ENCODE measurements at regions not wholly inside any gene's neighbourhood (a gene's known extent, or its start where the extent isn't known, plus 50 kb on each side); places are given as distances from the start of the nearest gene placed in this dataset.
"Not testable (repeated sequence)": the region's sequence is repeated elsewhere in the genome, so short reads cannot be mapped to it uniquely, and the experiment has no call there.

DNA sequence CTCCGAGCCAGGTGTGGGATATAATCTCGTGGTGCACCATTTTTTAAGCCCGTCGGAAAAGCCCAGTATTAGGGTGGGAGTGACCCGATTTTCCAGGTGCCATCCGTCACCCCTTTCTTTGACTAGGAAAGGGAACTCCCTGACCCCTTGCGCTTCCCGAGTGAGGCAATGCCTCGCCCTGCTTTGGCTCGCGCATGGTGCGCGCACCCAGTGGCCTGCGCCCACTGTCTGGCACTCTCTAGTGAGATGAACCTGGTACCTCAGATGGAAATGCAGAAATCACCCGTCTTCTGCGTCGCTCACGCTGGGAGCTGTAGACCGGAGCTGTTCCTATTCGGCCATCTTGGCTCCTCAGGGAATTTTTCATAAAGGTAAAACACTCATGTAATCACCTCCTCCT lies 63.9 kb downstream of the RWDD3 start:
- DNase-seq; intact Hi-C loops (cut with DNase I): not testable (repeated sequence)

DNA sequence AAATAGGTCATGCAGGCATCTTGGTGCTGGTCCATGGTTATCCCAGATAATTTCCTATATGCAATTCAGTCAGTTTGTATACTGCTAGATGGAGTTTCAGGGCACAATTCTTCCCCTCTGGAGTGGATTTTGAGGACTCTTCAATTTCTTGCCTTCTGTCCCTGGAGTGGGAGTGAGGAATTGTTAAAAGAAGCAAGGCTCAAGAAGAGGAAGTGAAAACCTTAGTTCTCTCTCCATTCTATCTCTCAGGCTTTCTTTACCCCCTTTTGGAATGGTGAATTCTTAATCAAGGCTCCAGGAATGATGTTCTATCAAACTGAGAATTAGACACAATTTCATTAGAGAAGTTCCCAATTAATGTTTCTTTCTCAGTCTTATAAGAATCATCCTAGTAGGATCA lies 67.1 kb downstream of the RWDD3 start:
- DNase-seq = no peak
- intact Hi-C loops (cut with DNase I) = no loop called here

DNA sequence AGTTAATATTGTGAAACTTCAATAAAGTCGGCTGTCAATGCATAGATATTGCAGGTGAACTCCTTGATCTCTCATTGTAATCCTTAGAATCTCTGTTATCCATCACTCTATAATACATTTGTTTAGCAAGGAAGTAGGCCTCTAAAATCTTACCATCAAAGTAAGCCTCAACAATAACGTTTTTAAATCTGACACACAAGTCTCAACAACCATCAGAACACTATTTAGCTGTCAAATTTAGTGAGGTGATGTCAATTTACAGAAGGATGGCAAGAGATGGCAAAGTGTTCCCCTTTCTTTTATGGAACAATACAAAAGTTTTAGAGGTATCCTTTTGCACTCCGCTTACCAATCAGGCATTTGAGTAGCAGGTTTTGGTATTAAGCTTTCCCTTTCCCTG lies 67.6 kb downstream of the RWDD3 start:
- DNase-seq = no peak
- intact Hi-C loops (cut with DNase I) = no loop called here

DNA sequence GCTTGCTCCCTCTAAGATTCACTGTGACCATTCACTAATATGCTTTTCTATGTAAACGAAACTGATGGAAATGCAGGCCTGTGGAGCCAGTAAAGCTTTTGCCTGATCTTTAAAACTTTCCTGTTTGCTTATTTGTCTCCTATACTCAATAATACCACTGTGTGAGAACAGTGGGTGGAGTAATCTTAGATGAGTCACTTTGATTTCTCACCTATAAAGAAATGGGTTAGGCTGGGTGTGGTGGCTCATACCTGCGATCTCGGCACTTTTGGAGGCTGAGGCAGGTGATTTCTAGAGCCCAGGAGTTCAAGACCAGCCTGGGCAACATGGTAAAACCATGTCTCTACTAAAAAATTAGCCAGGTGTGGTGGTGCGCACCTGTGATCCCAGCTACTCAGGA lies 70.8 kb downstream of the RWDD3 start:
- no peak for DNase-seq
- intact Hi-C loops (cut with DNase I) = loop anchor here (5.0 kb wide), 1 partner anchor 162 kb away; no protein-coding TSS in a partner anchor

DNA sequence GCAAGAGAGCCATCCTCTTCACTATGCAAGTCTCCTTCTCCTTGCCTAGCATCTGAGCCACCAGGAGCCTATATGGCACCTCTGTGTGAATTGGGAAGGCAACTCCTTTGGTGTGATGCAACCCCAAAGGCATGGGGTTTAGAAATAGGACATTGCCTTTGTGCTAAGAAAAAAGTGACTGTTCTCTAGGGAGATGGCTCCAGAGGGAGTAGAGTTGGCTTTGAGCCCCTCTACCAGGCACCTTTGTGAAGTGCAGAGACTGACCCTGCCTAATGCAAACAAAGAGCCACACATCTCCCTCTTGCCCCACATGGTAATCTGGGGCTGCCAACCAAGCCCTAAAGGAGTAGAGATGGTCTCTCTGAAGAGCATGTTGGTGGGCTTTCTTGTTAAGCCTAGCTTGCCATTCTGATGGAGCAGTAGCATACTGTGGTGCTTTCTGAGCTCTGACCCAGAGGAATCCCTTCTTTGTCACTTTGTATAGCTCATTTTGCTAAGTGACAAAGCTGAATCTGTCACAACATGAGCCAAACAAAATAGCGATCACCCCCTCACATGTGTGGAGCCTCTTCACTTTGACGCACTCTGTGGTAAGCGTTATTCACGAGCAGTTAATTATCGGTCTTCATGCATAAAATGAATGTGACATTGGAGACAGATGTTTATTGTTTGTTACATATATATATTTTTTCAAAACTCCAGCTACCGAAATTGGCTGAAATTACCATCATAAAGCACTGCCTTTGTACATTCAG lies 74.4 kb downstream of the RWDD3 start:
- DNase-seq = no peak
- intact Hi-C loops (cut with DNase I) = loop anchor here (5.0 kb wide), 1 partner anchor 159 kb away; no protein-coding TSS in a partner anchor

DNA sequence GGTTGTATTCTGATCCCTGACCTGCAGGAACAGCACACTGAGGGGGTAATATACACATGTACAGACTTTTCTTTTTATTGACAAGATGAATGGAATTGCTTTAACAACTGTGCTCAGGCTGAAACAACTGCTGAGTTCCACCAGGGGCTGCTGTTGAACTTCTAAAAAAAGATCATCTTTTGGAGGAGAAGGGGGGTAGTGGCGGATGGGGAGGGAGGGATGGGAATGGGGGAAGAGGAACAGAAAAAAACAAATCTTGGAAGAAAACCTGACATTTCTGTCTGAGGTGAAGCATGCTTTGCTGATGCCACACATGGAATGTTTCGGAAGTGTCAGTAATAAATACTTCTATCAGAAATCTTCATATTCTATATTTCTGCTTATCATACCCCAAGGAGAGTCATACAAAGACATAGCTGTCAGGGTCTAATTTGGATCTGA lies 75.0 kb downstream of the RWDD3 start:
- peak in 38 of 42 donors; percentile 8 to 80 (median 48) for DNase-seq
- intact Hi-C loops (cut with DNase I) = loop anchor here (5.0 kb wide), 1 partner anchor 158 kb away; no protein-coding TSS in a partner anchor

DNA sequence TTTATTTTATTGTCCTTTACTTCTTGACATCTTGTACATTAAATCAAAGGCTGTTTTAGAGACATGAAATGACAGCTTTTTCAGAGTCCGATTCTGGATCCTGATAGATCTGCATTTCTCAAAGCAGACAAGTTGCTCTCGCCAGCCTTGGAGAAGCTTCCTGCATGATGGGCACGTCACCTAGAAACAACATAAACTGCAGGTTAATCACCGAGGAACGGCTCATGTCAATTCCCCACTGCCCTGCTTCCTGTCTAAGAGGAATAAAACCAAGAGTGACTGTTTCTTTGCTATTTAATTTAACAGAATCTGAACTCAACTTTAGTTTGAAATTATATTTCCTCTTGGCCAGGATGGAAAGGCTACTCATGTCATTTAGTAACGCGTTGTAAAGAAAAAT lies 77.0 kb downstream of the RWDD3 start:
- DNase-seq = no peak
- intact Hi-C loops (cut with DNase I) = no loop called here

DNA sequence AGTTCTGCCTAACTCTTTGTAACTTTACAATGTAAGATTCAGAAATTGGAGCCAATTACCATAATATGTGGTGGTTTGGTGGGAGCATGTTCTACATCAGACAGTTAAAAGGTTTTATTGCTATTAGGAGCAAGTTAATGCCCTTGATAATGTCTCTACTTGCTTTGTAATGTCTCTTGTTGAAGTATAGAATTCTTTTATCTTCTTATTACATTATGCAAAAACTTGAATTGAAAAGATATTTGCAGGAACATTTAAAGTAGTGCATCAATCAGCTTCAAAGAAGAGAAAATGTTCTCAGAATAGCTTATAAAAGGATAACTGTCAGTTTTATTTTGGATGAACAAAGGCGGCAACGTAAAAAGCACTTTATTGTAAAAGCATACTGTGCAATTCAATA lies 77.8 kb downstream of the RWDD3 start:
- no peak for DNase-seq
- intact Hi-C loops (cut with DNase I) = no loop called here

DNA sequence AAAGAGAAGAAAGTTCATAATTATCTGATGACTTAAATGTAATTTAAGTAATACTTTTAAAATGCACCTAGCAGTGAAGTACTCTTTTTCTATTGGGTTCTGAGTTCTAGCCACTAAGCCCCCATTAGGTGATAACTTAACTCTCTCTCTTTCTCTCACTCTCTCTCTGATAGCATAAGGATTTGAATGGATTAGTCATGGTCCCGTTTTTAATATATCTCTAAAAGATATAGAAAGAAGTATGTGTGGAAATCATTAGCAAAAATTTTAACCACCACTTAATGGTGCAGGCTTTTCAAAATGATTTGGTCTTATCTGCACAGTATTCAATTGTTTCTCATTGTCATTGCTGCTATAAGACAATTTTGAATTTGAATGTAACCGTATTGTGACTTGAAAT lies 78.2 kb downstream of the RWDD3 start:
- intact Hi-C loops (cut with DNase I) = no loop called here
- DNase-seq = no peak

DNA sequence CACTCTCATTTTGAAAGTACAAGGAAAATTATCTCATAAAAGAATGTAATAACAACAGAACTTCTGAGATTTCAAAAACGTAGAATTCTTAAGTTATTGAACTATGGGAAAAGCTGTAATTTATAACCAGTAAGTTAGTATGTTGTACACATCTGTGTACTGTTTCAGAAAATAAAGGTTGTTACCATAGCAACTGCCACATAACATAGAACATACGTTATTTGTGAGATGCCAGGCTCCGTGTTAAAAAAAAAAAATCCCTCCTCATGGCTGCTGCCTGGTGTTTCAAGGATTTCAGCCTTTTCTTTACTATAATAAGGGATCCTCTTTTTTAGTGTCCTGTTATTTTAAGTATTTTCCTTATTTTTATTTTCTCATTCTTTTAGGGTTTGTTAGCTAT lies 79.5 kb downstream of the RWDD3 start:
- intact Hi-C loops (cut with DNase I) = no loop called here
- DNase-seq = no peak

DNA sequence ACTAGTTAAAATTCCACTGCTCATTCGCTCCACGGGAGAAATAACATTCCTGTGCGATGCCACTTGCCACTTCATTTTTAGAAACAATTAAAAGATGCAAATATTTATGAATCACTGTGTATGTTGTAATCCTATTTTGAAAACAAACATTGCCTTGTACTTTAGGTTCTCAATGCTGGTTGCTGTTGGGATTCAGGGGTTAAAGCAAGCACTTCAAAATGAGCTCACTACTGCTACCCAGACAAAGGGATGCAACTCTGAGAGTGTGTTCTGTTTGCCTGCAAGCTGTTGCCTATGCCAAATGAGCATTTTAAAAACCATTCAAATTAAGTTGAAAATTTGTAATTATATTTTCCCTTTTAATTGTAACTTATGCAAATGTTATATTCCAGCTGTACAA lies 87.5 kb downstream of the RWDD3 start:
- intact Hi-C loops (cut with DNase I) = no loop called here
- DNase-seq = peak in 5 of 42 donors; percentile 9 to 37 (median 23)

DNA sequence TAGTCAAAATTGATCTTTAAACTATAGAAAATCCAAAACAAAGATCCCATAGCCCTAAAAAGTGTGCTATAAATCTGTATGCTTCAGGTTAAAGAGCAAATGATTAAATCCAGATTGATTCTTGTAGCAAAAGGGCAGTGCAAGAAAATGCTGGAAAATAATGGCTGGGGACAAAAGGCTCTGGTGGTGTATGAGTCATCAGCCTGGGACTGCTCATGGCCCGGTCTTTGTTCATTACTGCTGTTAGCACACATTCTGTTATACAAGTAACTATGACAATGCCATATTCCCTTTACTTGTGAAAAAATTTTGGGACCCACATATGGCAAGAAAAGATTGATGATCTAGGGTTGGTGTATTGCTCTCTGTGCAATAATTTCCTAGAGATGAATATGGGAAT lies 89.1 kb downstream of the RWDD3 start:
- intact Hi-C loops (cut with DNase I) = no loop called here

DNA sequence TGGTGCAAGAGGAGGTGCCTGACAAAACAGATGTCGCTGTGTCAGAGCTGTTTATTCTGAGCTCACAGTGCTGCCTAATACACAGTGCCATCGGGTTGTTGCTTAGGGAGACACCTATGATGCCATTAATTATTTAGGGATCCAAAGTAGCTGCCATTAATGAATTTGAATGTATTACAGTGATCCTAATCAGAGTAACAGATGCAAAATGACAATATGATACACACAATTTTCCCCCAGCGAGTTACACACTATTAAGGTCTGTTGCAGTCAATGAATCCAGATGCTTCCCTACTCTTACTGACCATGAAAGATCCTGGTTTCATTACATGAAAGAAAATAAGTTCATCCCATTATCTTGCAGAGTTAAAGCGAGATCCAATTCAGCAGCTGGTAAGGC lies 91.3 kb downstream of the RWDD3 start:
- intact Hi-C loops (cut with DNase I) = no loop called here
- no peak for DNase-seq

More for the DNA sequence above, 89.1 kb downstream of the RWDD3 start:
- peak in 23 of 42 donors; percentile 10 to 73 (median 44) for DNase-seq

DNA sequence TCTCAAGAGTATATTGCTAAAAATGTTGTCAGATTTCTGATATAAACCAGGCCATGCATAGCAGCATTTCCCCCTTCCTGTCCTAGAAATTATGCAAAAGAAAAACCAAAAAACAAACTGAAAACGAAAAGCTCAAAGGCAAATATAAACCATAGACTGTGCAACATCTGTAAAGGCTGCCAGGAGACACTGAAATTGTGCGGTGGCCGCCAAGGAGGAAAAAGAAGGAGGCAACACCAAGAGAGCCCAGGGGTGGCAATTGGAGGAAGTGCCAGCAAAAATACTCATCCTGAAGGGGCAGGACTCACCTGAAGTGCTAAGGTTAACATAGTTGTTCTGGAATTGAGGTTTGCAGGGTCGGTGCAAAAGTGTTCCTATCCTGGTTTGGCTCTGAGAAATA lies 92.0 kb downstream of the RWDD3 start:
- intact Hi-C loops (cut with DNase I) = no loop called here

DNA sequence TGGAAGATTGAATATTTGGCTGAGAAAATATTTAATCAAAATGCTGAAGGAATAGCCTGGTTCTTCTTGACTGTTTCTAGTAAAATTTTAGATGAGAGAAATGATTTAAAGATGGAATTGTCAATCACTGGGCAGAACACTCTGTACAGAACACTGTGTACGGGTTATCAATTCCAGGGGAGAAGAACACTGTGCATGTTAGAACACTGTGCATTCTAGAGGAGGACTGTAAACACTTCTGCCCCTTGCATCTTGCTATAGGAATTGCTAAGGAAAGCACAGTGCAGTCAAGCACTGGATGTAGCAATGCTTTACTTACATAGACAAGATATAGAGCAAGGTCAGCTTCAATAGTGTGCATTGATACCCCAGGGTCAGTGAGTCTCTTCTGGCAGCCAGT lies 98.7 kb downstream of the RWDD3 start:
- no peak for DNase-seq
- intact Hi-C loops (cut with DNase I) = no loop called here

More for the DNA sequence above, 92.0 kb downstream of the RWDD3 start:
- no peak for DNase-seq

DNA sequence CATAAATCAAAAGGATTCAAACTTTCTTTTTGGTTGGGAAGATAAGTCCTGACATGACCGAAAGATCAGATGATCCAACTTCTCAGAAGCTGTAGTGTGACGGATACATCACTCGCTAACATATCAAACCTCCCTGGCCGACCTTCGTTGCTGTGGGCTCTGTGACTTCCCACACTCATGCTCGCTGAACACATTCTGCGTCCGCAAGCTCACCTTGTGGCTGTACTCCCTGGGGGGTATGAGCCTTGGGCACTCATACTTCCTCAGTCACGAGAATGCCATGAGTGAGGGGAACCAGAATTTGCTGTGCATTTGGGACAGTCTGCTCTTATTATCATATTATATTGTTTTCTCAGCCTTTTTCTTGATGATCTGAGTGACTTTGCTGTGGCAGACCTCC lies 105.4 kb downstream of the RWDD3 start:
- intact Hi-C loops (cut with DNase I) = no loop called here
- DNase-seq = no peak

DNA sequence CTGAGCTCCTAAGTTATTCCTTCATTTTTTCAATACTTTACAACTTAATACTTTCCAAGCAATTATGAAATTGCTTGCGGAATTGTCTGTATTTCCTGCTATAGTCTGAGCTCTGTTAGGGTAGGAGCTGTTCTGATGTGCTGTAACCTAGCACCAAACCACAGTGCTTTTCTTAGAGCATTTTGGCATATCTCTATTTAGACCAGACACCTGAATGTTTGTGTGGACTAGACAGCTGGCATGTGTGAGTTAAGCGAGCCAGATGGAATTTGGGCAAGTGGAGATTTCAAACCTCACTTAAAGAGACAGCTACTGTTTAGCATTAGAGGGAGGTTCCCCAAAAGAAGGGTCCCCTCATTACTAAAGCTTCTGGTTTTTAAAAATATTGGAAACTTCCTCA lies 106.1 kb downstream of the RWDD3 start:
- intact Hi-C loops (cut with DNase I) = no loop called here

DNA sequence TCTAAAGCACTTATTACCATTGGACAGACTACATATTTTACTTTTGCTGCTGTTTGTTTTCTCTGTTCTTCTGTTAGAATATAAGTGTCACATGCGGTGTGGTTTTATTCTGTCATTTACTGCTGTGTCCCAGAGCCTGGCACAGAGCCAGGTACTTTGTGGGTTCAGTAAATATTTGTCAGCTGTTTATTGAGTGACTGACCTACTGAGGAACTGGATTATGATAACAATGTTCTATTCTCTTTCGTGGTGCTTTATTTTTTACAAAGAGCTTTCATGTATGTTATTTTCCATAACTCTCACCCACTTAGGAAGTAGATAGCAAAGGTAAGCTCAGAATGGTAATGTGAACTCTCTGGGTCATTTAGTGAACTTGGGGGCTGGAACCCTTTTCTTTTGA lies 118.8 kb downstream of the RWDD3 start:
- DNase-seq = peak in 1 of 42 donors; percentile 41
- intact Hi-C loops (cut with DNase I) = no loop called here

More for the DNA sequence above, 106.1 kb downstream of the RWDD3 start:
- DNase-seq = no peak

DNA sequence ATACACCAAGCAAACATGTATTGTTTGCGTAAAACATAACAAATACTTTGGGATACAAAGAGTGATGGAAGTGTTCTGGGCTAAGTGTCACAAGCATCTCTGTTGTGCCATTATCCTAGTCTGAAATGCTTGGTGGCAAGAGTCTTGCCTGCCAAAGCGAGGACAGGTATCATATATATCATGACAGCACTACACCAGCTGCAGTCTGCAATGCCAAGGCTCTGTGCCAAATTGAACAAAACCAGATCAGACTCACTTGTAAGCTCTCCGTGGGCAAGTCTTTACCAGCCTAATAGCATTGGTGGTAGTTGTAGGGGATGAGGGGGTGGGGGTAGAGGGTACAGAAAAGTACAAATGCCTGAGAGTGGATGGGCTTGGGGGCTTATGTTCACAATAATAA lies 119.2 kb downstream of the RWDD3 start:
- peak in 1 of 42 donors; percentile 24 for DNase-seq

DNA sequence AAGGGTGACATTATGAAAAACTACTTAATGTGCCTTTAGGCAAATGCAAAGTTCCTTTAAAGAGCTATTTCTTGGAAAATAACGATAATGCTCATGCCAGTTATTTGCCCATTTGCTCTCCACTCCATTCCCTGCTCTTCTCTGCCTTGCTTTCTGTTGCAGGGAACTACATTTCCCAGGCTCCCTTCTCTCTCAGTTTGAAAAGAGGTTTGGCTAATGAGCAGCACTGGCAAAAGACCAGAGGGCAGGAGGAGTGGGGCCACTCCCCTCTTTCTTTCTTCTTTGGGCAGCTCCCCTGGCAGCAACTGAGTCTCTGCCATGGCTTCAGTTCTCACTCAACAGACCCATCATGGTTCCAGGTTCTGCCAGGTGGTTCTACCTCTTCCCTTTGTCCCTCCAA lies 130.5 kb downstream of the RWDD3 start:
- intact Hi-C loops (cut with DNase I) = no loop called here
- DNase-seq = no peak

More for the DNA sequence above, 119.2 kb downstream of the RWDD3 start:
- intact Hi-C loops (cut with DNase I) = no loop called here

DNA sequence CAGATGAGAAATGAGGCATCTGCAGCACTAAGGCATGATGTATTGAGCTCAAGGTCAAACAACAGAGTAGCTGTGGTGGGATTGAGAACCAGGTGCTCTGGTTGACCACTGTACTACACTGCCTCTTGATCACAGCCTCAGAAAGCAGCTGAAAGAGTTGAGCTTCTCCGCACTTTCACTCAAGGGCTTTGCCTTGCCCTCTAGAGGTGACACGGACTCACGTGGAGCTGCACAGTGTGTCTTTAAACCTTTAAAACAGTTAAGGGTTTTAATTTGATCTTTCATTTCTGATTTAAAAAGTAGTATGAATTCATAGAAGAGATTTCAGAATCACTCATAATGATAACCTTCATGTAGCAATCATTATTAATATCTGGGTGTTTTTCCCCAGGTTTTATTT lies 132.5 kb downstream of the RWDD3 start:
- intact Hi-C loops (cut with DNase I) = no loop called here
- DNase-seq = no peak

Data from head of caudate nucleus (tissue), 42 donors.